PFSK-1 (cell line): ENCODE measurements at regions not wholly inside any gene's neighbourhood (a gene's known extent, or its start where the extent isn't known, plus 50 kb on each side); places are given as distances from the start of the nearest gene placed in this dataset.

Experiments
- FOXP2 ChIP-seq: optimal IDR thresholded peaks from 2 replicates; pipeline ENCODE3; 2011; ENCODE audit warnings: borderline replicate concordance, control low read depth, inconsistent platforms; ENCODE audit not compliant: insufficient read depth; ENCODE audit errors: extremely low read length, extremely low read depth
- POLR2AphosphoS5 ChIP-seq: IDR thresholded peaks from 2 replicates; pipeline ENCODE4 v1.6.1; 2012; ENCODE audit warnings: low read depth, mild to moderate bottlenecking, control low read depth, low read length, moderate library complexity
- SIN3A ChIP-seq: IDR thresholded peaks from 2 replicates; pipeline ENCODE4 v1.6.1; 2012; ENCODE audit warnings: mild to moderate bottlenecking, low read length, moderate library complexity, borderline replicate concordance; ENCODE audit not compliant: insufficient read depth
- TAF1 ChIP-seq: IDR thresholded peaks from 2 replicates; pipeline ENCODE4 v1.6.1; 2012; ENCODE audit warnings: low read length, control low read depth, borderline replicate concordance; ENCODE audit not compliant: insufficient read depth
- TF ChIP-seq, protein P1 (sequence below), 2 experiments: IDR thresholded peaks; 2 replicates each; pipeline versions ENCODE4 v1.6.1 to v1.8.0; 2011 to 2012; ENCODE audit warnings: low read depth in 2 of 2, low read length in 2 of 2, control low read depth in 1 of 2, inconsistent platforms in 1 of 2, mild to moderate bottlenecking in 1 of 2, moderate library complexity in 1 of 2; ENCODE audit not compliant: insufficient read depth in 1 of 2

DNA sequence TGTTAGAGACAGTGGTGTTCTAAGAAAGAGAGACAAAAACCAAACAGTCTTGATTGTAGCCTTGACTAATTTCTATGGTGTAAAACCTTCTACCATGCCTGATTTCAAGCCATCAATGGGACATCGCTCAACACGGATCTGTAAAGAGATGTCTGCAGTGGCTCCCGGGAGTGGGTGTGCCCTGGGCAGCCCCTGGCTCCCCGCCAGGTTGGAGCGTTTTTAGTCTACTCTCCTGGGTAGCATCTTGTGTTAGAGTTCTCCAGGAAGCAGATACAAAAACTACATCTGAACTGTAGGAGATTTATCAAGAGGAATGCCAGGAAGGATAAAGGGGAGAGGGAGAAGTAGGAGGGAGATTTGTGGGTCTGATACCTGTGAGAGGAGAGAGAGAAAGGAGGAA, 1212.9 kb downstream of the BCL11B start:
- no peak for TF ChIP-seq TAF1
- TF ChIP-seq POLR2AphosphoS5: no peak
- no peak for TF ChIP-seq FOXP2
- TF ChIP-seq, protein P1, sequence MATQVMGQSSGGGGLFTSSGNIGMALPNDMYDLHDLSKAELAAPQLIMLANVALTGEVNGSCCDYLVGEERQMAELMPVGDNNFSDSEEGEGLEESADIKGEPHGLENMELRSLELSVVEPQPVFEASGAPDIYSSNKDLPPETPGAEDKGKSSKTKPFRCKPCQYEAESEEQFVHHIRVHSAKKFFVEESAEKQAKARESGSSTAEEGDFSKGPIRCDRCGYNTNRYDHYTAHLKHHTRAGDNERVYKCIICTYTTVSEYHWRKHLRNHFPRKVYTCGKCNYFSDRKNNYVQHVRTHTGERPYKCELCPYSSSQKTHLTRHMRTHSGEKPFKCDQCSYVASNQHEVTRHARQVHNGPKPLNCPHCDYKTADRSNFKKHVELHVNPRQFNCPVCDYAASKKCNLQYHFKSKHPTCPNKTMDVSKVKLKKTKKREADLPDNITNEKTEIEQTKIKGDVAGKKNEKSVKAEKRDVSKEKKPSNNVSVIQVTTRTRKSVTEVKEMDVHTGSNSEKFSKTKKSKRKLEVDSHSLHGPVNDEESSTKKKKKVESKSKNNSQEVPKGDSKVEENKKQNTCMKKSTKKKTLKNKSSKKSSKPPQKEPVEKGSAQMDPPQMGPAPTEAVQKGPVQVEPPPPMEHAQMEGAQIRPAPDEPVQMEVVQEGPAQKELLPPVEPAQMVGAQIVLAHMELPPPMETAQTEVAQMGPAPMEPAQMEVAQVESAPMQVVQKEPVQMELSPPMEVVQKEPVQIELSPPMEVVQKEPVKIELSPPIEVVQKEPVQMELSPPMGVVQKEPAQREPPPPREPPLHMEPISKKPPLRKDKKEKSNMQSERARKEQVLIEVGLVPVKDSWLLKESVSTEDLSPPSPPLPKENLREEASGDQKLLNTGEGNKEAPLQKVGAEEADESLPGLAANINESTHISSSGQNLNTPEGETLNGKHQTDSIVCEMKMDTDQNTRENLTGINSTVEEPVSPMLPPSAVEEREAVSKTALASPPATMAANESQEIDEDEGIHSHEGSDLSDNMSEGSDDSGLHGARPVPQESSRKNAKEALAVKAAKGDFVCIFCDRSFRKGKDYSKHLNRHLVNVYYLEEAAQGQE (IDR thresholded peaks at IDR 0.05; ENCODE audit: insufficient read depth in 1 of 2, low read depth in 2 of 2, low read length in 2 of 2): no peak
- no peak for TF ChIP-seq SIN3A
